Stromal cell of bone marrow (primary cell): ENCODE measurements at regions not wholly inside any gene's neighbourhood (a gene's known extent, or its start where the extent isn't known, plus 50 kb on each side); places are given as distances from the start of the nearest gene placed in this dataset.
"Not testable (repeated sequence)": the region's sequence is repeated elsewhere in the genome, so short reads cannot be mapped to it uniquely, and the experiment has no call there.

Source experiments
- DNase-seq: peaks from one replicate; pipeline ENCODE4 v3.0.0-alpha.2; 2012; ENCODE audit warnings: low read depth

DNA sequence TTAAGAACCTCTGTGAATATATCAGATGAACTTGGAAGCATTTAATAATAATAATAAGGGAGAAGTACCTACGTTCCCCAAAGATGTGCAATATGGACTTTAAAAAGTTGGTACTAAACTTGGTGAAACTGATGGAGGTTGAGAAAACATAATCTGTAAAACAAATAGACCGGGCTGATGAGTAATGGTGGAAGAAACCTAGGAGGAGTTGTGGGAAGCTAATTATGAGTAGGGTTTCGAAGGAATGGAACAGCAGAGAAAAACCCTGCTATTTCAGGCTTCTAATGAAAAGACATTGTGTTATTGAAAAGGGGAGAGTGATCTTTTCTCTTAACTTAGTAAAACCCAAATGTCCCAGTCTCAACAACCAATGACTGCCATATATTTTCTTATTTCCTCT, 229.3 kb downstream of the PCSK1 start:
- peak; percentile 67 for DNase-seq

DNA sequence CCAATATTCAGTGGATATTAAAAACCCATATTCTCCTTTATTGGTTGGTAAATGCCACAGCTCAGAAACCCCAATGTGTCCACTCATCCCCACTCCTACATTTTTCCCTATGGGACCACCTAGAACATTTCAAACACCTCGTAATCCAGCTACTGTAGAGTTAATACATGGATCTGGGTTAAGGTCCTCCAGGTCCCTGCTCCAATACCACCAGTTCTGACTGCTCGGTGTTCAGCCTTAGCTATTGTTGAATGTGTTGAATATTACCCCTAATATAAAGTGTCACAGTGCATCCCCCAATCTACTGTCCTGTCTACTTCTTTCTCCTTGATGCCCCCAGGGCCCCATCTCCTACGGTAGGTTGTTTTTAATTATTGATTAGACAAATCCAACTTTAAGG, 231.5 kb downstream of the PCSK1 start:
- DNase-seq: no peak

DNA sequence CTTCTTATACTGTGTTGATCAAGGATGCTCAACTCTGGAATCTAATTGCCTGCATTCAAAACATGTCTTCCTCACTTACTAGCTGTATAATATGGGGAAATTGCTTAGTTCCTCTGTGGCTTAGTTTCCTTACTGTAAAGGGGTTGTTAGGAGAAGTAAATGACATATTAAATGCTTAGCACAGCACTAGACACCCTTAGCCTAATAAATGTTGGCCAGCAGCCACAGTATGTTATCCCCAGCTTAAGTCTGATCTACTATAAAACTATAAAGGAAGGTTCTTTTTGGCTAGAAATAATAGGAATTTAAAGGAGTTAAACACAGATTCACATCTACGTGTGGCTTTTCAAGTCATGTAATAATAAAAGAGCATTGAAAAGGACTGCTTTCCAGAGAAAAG, 232.4 kb downstream of the PCSK1 start:
- no peak for DNase-seq

DNA sequence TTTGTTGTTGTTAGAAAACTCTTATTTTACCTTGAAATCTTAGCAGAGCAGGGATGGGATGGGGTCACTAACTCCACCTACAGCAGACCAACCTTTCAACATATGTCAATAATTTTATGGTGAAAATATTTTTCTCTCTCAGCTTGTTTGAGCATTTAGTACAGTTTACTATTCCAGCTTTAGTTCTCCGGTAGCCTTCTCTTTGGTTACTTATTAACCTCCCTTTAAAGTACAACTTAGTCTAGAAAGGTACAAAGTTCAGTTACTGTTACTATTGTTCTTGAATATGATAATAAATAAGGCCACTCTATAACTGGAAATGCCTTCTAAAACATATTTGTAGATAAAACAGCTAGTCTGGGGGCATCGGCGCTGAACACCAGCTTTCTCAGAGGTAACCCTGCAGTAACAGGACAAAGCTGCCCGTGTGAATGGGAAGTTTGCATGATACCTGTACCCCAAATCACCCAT, 233.3 kb downstream of the PCSK1 start:
- no peak for DNase-seq

DNA sequence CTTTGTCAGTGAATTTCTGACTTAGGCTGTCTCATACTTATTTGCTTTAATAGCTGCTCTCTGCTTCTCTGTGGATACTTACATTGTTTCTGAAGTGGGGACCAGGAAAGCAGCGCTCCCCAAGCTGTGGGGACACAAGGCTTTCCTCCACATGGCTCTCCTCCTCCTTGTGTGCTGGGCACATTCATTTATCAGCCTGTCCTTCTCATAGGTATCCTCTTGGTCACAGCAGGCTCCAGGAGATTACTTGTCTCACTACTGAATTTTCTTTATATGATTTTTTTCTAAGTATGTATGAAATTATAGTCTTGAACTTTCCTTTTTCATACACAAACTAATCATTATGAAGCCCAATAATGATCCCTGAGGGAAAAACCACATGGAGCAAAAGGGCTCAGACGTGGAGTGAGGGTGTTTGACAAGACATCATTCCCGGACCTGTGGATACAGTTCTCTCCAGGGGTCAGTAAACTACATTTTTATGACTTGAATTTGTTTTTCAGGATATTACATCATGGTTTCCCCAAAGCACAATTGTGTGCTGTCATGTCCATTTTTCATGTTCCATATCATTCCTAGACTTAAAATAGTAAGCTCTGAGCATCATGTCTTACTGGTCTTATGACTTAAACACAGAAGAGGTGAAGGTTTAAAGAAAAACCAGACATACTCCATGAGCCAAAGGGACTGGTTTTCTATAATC, 234.5 kb downstream of the PCSK1 start:
- DNase-seq: peak; percentile 54

DNA sequence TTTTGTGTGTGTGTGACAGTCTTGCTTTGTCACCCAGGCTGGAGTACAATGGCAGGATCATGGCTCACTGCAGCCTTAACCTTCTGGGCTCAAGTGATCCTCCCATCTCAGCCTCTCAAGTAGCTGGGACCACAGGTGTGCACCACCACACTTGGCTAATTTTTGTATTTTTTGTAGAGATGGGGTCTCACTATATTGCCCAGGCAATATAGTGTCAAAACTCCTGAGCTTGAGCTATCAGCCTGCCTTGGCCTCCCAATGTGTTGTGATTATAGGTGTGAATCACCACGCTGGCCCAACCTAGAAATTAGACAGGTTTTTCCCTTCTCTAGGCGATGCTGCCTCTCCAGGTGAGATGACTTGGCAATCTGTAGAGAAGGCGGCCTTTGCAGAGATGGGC, 235.3 kb downstream of the PCSK1 start:
- DNase-seq: not testable (repeated sequence)

DNA sequence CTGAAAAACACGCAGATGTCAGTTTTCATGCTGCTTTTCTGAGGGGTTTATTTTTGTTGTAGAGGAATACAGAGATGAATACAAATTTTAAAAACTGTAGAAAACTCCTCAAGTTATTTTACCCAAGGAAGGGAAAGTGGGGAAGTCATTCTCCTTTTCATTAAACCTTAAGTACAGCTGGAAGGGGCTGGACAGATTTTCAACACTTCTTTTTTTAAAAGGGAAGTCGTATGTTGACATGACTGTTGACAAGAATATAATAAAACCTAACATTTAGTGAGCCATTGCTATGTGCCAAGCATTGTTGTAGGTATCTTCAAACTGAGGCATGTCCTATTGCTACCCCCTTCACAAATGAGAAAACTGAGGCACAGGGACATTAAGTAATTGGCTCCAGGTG, 235.7 kb upstream of the ELL2 start:
- DNase-seq: no peak

DNA sequence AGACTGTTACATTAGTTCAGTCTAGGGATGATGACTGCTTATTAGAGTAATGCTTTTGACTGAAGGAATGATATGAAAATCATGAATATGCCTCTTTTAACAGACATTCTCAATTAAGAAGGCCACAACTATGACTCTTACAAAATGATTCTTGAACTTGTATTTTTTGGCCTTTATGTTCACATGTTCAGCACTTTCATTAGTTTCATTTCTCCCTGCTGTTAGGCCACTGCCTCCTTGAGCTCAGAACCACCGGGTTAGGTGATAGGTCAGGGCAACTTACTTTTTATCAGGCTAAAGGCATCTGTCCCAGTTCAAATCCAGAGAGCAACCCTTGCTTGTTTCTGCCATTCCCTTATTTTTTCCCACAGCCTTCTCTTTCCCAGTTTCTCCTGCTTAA, 235.2 kb upstream of the ELL2 start:
- DNase-seq: no peak

DNA sequence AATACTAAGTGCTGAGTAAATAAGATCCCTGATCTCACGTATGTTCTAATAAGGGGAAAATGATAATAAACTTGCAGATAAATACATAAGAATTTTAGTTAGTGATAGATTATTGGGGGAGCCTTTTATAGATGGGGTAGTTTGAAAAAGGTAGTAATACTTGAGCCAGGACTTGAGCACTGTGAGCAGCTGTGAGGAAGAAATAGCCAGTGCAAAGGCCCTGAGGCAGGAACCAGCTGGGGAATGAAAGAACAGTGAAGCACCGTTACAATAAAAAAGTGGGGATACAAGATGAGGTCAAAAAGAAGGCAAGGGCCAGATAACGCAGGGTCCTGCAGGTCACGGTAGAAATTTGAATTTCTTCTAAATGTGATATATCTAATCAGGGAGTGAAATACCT, 234.8 kb upstream of the ELL2 start:
- DNase-seq: no peak

DNA sequence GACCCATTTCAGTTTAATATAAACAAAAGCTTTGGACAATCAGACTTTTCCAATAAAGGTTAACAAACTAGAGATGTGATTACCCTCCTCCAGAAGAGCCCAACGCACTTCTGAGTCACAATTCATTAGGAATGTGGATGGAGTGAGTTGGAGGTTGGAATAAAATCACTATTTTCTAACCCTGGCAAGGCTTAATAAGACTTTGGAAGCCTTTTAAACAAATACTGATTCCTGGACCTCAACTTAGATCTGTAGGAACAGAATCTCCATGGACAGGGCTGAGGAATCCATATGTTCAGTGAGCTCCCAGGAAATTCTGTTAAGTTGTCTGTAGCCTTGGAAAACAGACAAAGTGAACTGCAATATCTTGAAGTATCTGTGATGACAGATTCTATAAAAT, 233.5 kb upstream of the ELL2 start:
- DNase-seq: no peak

DNA sequence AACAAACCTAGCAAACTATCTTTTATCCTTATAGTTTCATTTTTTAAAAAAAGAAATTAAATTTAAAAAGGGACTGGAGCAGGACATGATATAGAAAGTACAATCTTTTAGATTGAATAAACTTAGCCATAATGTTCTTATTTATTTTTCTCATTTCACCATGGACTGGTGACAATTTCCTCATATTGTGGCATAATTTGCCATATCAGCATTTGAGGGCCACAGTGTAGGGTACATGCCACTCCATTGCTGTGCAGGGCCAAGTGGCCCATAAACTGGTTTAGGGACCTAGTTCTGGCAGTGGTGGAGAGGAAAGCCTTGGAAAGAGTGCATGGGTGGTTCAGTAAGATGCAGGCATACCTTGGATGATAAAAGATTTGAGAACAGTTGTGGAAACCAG, 232.9 kb upstream of the ELL2 start:
- DNase-seq: no peak

DNA sequence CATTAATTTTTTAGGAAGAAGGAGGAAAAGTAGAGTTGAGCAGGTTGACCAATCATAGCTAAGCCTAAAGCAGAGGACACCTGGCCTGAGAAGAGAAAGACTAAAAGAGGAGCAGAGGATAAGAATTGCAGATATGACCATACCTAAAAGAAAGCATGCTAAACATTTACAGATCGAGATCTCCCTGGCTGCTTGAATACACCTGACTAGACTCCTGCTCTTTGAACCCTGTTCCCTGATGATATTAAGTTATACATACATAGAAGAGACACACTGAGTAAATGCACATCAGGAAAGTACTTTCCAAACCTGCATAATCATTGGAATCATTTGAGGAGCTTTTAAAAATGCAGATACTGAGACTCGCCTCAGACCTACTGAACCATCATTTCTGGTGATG, 232.3 kb upstream of the ELL2 start:
- DNase-seq: no peak

DNA sequence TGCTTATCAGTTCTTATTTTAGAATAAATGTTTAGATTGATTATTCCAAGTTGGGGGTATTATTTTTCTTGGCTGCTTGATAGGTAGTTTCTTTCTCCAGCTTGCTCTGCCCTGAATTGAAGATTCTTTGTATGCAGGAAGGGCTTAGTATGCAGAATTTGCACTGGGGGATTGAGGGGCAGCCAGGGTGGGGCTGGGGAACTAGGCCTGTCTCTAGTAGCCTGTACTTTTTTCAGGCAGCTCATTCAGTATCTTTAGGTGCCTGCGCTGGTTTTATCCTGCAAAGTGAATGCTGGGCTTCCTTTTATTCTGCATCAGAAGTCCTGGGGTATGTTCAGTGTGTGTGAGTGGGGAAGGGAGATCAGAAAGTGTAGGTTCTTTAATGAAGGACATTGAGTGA, 228.3 kb upstream of the ELL2 start:
- DNase-seq: no peak

DNA sequence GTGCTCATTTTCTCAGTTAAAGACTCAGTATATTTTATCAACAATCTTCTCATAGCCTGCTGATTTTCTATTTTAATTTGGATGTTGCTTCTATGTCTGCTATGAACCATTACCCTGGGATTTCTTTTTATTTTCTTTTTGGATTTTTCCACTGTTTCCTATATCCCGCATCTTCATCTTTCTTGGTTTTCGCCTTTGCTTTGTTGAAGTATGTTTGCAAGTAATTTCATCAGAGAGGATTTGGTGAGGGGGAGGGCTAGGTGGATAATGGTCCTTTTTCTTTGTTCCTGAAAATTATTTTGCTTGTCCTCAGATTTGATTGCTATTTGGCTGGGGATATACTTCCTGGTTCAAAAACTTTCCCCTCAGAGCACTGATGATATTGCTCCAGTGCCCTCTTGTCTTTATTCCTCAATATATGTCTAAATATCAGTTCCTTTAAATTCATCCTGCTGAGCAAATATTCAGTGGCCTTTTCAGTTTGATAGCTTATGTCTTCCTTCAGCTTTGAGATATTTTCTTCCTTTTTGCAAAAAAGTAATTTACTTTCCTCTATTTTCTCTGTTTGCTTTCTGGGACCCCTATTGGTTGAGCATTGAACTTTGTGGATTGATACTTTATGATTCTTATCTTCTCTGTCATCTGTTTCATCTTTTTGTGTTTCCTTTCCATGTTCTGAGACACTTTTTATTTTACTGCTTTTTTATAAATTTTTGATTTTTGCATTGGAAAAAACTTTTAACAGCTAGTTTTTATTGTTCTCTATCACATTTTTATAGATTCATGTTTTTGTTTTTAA, 227.6 kb upstream of the ELL2 start:
- DNase-seq: no peak

DNA sequence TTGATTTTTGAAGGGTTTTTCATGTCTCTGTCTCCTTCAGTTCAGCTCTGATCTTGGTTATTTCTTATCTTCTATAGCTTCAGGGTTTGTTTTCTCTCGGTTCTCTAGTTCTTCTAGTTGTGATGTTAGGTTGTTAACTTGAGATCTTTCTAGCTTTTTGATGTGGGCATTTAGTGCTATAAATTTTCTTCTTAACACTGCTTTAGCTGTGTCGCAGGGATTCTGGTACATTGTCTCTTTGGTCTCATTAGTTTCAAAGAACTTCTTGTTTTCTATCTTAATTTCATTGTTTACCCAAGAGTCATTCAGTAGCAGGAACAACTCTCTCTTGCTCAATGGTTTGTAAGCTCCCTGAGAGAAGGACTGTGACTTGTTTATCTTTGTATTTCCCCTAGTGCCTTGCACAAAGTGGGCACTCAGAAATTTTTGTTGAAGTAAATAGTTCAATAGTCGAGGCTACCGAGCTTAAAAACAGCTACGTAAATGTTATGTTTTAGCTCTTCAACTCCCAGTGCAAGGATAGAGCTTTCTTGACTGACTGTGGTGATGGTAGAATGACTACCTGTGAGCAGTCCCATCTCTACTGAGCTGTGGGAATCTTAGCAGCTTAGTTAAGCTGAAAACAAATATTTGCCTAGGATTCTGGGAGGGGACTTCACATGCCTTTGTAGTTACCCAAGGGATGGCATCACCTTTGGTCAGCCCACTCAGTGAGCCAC, 225.8 kb upstream of the ELL2 start:
- no peak for DNase-seq

DNA sequence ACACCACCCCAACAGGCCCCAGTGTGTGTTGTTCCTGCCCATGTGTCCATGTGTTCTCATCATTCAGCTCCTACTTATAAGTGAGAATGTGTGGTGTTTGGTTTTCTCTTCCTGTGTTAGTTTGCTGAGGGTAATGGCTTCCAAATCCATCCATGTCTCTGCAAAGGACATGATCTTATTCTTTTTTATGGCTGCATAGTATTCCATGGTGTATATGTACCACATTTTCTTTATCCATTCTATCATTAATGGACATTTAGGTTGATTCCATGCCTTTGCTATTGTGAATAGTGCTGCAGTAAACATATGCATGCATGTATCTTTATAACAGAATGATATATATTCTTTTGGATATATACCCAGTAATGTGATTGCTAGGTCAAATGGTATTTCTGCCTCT, 222.9 kb upstream of the ELL2 start:
- DNase-seq: not testable (repeated sequence)

DNA sequence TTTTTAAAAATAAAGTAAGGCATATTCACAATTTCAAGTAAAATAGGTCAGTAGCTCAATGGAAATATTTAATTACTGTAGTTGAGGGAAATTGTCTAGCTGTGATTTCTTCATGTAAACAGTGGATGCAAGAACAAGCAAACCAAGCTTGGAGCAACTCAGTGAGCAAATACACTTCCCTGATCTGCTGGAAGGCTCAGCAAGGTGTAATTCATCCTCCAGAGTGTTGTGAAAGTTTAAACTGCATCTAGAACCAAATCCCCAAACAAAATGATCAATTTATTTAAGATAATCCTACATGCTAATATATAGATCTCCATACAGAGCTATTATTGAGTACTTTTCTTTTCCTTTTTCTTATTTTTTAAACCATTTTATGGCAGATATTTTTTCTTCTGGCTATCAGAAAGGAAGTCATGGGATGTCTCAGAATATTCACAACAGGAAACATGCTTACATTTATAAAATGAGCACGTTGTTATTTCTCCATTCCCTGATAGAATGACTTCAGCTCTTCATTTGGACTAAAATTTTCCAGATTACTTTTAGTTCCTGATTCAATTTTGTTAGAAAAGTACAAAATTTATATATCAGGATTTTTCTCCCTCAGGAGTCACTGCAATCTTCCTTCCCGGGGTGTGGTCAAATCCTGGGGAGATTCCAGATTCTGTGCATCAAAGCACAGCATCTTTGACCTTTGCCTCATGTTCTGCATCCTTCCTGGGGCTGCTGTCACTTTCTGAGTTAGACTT, 219.2 kb upstream of the ELL2 start:
- no peak for DNase-seq

DNA sequence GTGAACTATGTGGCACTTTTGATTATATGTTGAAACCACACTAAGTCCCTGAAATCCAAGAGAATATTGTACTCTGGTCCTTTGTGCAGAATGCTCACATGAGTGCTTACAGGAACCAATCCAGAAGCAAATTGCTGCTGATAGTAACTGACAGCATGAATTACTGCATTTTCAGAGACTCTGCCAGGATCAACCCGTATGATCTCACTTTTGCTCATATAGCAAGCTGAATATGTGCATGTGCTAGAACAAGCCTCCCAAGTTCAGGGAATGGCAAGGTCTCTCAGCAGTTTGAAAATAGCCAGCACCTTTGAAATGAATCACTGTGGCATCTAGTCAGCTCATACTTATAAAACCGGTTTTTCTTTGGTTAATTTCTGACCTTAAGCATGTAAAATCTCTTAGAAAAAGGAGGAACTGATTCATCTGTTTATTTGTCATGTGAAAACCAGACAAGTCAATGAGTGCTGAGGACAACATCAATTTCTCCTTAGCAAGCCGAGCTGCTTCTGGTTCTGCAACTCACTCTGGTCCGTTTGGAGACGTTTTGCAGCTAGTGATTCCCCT, 215.7 kb upstream of the ELL2 start:
- peak; percentile 76 for DNase-seq

DNA sequence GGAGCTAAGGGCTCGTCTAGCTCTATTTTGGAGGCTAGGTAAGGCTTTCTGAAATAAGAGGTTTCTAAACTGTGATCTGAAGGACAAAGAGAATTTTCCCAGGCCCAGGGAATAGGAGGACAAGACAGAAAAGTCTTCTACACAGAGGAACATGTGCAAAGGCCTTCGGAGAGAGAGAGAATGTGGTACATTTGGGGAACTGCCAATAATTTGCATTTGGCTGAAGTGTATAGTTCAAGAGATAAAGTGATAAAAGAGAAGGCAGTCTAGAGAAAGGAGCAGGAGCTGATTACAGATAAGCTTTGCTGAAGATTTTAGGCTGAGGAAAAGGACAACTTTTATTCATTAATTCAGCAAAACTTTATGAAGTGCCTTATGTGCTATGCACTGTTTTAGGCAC, 214.4 kb upstream of the ELL2 start:
- no peak for DNase-seq

DNA sequence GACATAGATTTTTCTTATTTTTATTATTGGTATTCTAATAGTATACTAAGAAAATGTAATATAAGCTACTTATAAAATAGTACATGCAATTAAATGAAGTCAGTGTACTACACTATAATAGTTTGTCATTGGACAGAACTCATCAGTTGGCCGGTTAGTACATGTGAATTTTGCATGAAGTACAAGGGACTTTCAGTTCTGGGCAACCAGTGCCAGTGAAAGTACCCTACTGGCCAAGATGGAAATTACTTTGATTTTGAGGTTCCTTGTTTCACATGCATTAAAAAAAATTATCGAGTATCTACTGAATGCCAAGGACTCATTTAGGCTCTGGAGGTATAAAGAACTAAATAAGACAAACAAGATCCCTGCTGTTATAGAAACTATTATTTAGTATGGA, 213.4 kb upstream of the ELL2 start:
- no peak for DNase-seq

DNA sequence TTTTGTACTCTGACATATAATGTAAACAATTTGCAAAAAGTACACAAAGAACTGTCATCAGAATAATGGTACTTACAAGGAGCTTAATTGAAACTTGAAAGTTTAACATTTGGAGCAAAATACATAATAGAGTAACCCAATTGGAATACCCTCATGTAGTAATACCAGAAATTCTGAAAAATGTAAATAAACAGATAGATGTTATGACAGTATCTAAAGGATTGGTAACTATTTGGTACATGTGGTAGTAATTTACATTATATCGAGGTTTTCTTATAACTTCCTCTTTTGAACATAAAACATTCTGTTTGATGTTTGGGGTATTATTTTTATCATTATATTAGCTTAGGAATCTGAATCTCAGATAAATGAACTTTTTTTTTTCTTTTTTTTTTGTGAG, 211.7 kb upstream of the ELL2 start:
- DNase-seq: no peak

DNA sequence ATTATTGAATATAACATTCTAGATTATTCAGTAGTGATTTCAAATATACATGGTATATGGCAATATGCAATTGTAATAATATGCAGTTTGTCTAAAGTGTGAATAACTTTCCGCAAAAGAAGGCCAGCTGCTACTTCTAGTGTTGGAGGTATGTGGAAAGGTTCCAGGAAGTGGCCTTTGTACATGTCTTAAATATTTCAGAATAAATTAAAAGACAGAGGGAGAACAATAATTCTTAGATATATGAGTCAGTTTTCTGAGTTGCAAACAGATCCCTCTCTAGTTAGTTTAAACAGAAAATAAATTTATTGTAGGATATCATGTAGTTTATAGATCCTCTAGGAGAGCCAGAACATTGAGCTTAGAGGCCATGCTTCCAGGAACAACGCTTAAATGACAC, 210.8 kb upstream of the ELL2 start:
- DNase-seq: no peak
